Adipose tissue (tissue), 3 donors: ENCODE measurements at regions not wholly inside any gene's neighbourhood (a gene's known extent, or its start where the extent isn't known, plus 50 kb on each side); places are given as distances from the start of the nearest gene placed in this dataset.
"Not testable (repeated sequence)": the region's sequence is repeated elsewhere in the genome, so short reads cannot be mapped to it uniquely, and the experiment has no call there.

ENCODE experiments used
- H3K27ac ChIP-seq: one replicate; pipeline ENCODE4 v1.5.1; 2013; ENCODE audit warnings: low read depth, low read length
- WGBS, 3 donors: extraction: QIAGEN DNeasy Blood & Tissue Kit; methylation state at CpG; one replicate each; pipeline ENCODE4 v1.1.7; 2013; 5-methylcytosine and 5-hydroxymethylcytosine counted together
- donor health status: healthy with polysubstance abuse.
- donor health status: Bipolar disorder and iron deficiency.
- donor health status: healthy.

GRCh38 chr3:74053970-74054516, 429.3 kb upstream of the PDZRN3 start:
- no peak overlapping the region for H3K27ac ChIP-seq

GRCh38 chr3:74049444-74049843, 424.7 kb upstream of the PDZRN3 start:
- 49 to 91% (median 86%) methylated on average over 5 of the region's 5 CpGs for WGBS, 3 donors
- no peak overlapping the region for H3K27ac ChIP-seq

- H3K27ac ChIP-seq, result no peak overlapping the region
Observed at GRCh38 chr3:74048699-74049098, 424.0 kb upstream of the PDZRN3 start.

GRCh38 chr3:74045000-74045399, 420.3 kb upstream of the PDZRN3 start:
- WGBS, 3 donors, result 92 to 97% (median 93%) methylated on average over 2 of the region's 2 CpGs
- no peak overlapping the region for H3K27ac ChIP-seq

- no peak overlapping the region for H3K27ac ChIP-seq
- WGBS, 3 donors, result 37 to 59% (median 51%) methylated on average over 6 of the region's 6 CpGs
Observed at GRCh38 chr3:74041068-74041675, 416.4 kb upstream of the PDZRN3 start.

- WGBS, 3 donors, result 45 to 66% (median 56%) methylated on average over 1 of the region's 1 CpG
- no peak overlapping the region for H3K27ac ChIP-seq
Observed at GRCh38 chr3:74039105-74039504, 414.4 kb upstream of the PDZRN3 start.

GRCh38 chr3:74036568-74036967, 411.8 kb upstream of the PDZRN3 start:
- no peak overlapping the region for H3K27ac ChIP-seq
- WGBS, 3 donors, result 0% methylated on average over 1 of the region's 1 CpG

- 89 to 93% (median 89%) methylated on average over 3 of the region's 3 CpGs for WGBS, 3 donors
- no peak overlapping the region for H3K27ac ChIP-seq
Observed at GRCh38 chr3:74036102-74036501, 411.4 kb upstream of the PDZRN3 start.

GRCh38 chr3:74033806-74034205, 409.1 kb upstream of the PDZRN3 start:
- WGBS, 3 donors, result 53 to 71% (median 63%) methylated on average over 2 of the region's 2 CpGs

GRCh38 chr3:74033381-74033780, 408.6 kb upstream of the PDZRN3 start:
- H3K27ac ChIP-seq, result no peak overlapping the region
- WGBS, 3 donors, result 32 to 52% (median 51%) methylated on average over 2 of the region's 2 CpGs

More at GRCh38 chr3:74033806-74034205, 409.1 kb upstream of the PDZRN3 start:
- no peak overlapping the region for H3K27ac ChIP-seq

GRCh38 chr3:74027121-74027520, 402.4 kb upstream of the PDZRN3 start:
- WGBS, 3 donors, result 63 to 78% (median 78%) methylated on average over 7 of the region's 7 CpGs

GRCh38 chr3:74023395-74023794, 398.7 kb upstream of the PDZRN3 start:
- WGBS, 3 donors, result 85 to 90% (median 89%) methylated on average over 2 of the region's 2 CpGs
- H3K27ac ChIP-seq, result no peak overlapping the region

More at GRCh38 chr3:74027121-74027520, 402.4 kb upstream of the PDZRN3 start:
- no peak overlapping the region for H3K27ac ChIP-seq

GRCh38 chr3:74021449-74021848, 396.7 kb upstream of the PDZRN3 start:
- 50 to 84% (median 73%) methylated on average over 2 of the region's 2 CpGs for whole genome bisulfite sequencing, 3 donors
- no peak overlapping the region for H3K27ac ChIP-seq

GRCh38 chr3:74009961-74010844, 385.5 kb upstream of the PDZRN3 start:
- no peak overlapping the region for H3K27ac ChIP-seq
- 53 to 65% (median 60%) methylated on average over 4 of the region's 4 CpGs for whole genome bisulfite sequencing, 3 donors

- H3K27ac ChIP-seq, result no peak overlapping the region
- WGBS, 3 donors, result 58 to 75% (median 64%) methylated on average over 3 of the region's 3 CpGs
Observed at GRCh38 chr3:74004386-74004785, 379.6 kb upstream of the PDZRN3 start.

GRCh38 chr3:74003734-74004133, 379.0 kb upstream of the PDZRN3 start:
- H3K27ac ChIP-seq, result no peak overlapping the region
- 73 to 84% (median 79%) methylated on average over 5 of the region's 5 CpGs for WGBS, 3 donors

GRCh38 chr3:74001436-74001835, 376.7 kb upstream of the PDZRN3 start:
- no peak overlapping the region for H3K27ac ChIP-seq
- WGBS, 3 donors, result 61 to 64% (median 61%) methylated on average over 2 of the region's 2 CpGs

GRCh38 chr3:74000725-74001124, 376.0 kb upstream of the PDZRN3 start:
- 50 to 66% (median 55%) methylated on average over 1 of the region's 1 CpG for WGBS, 3 donors
- no peak overlapping the region for H3K27ac ChIP-seq

GRCh38 chr3:73999501-73999900, 374.8 kb upstream of the PDZRN3 start:
- 88 to 100% (median 88%) methylated on average over 1 of the region's 1 CpG for WGBS, 3 donors
- H3K27ac ChIP-seq, result no peak overlapping the region

GRCh38 chr3:73990691-73991090, 365.9 kb upstream of the PDZRN3 start:
- 91 to 97% (median 96%) methylated on average over 17 to 19 of the region's 19 CpGs for WGBS, 3 donors
- H3K27ac ChIP-seq, result not testable (repeated sequence)
